OCI-LY7 (cell line): ENCODE measurements at regions not wholly inside any gene's neighbourhood (a gene's known extent, or its start where the extent isn't known, plus 50 kb on each side); places are given as distances from the start of the nearest gene placed in this dataset.

Experiments used
- CTCF ChIP-seq: fragments of 200-600 bp; sonication (generic); conservative IDR thresholded peaks from 2 replicates; pipeline ENCODE4 v1.5.1; 2014; ENCODE audit warnings: mild to moderate bottlenecking, antibody characterized with exemption, low read length, moderate library complexity, mixed read lengths
- EZH2phosphoT487 ChIP-seq: fragments of 200-600 bp; sonication (generic); IDR thresholded peaks from 2 replicates; pipeline ENCODE4 v1.6.1; 2018; ENCODE audit warnings: low read depth, borderline replicate concordance, mild to moderate bottlenecking, mixed run types, antibody characterized with exemption, low read length, moderate library complexity, mixed read lengths

- TF ChIP-seq CTCF (no peak), EZH2phosphoT487 (no peak)
Measured at GRCh38 chr5:2183154-2184025, 300.7 kb upstream of the IRX4 start.
